ENCODE measurements at regions not wholly inside any gene's neighbourhood (a gene's known extent, or its start where the extent isn't known, plus 50 kb on each side); places are given as distances from the start of the nearest gene placed in this dataset.

DNA sequence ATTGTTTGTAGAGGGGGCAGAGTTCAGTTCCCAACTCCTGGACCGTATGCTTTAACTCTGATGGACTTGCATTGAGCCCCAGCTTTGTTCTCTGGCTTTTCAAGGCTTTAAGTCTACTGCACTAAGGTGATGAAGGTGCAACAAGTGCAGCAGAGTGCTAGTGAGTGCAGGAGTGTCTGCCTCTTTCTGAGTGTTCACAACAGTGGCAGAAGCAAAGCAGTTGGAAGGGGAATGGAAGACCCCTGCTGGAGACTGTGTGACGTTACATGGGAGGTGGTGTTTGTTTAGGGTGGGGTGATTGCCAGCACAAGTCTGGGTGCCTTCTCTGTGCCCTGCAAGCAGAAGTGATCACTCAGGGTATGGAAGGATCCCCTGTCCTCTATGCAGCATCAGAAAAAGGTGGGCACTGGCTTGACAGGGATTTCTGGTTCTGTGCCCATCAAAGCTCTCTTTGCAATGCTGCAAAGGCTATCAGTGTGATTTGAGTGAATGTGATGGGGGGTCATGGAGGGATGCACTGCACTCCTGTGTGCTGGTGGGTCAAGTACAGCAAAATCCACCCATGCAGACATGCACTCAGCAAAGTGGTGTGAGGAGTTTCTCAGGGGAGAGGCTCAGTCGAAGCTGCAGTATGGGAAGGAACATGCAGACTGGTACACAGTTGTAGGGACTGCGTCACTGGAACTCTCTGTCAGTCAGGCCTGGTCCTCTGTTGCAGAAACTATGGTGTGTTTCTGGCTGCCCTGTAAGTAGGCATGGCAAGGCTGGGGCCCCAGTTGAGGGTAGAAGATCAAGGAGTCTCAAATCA is 70.9 kb upstream of the UGT2B7 start (continued):
- TF ChIP-seq CCDC6 (CRISPR knock-in tag; IDR thresholded peaks at IDR 0.05) (no peak), ZBTB38 (CRISPR knock-in tag; IDR thresholded peaks at IDR 0.05) (no peak), ZNF720 (CRISPR knock-in tag; IDR thresholded peaks at IDR 0.05) (no peak), BRCA1 (CRISPR knock-in tag; IDR thresholded peaks at IDR 0.05) (no peak), ZNF451 (CRISPR knock-in tag; IDR thresholded peaks at IDR 0.05) (no peak), ZNF160 (CRISPR knock-in tag; IDR thresholded peaks at IDR 0.05) (no peak), FOXC1 (CRISPR knock-in tag; IDR thresholded peaks at IDR 0.05; ENCODE audit: borderline replicate concordance) (peak; percentile 51; the same call in 1 of the 2 replicates), STAG1 (CRISPR knock-in tag; IDR thresholded peaks at IDR 0.05) (peak; percentile 84), FOXK1 (CRISPR knock-in tag; IDR thresholded peaks at IDR 0.05; ENCODE audit: borderline replicate concordance, low read depth) (no peak), ZMYM2 (CRISPR knock-in tag; IDR thresholded peaks at IDR 0.05) (peak; percentile 79; the same call in 1 of the 2 replicates), RARA (CRISPR knock-in tag; IDR thresholded peaks at IDR 0.05) (peak; percentile 35), ZBTB7B (CRISPR knock-in tag; IDR thresholded peaks at IDR 0.05) (no peak; the same call in 1 of the 2 replicates), TARDBP (CRISPR knock-in tag; IDR thresholded peaks at IDR 0.05) (0 out of 2 replicates have a peak, but pooled peaks have one; percentile 27), ZNF24 (IDR thresholded peaks at IDR 0.05) (no peak), YEATS2 (CRISPR knock-in tag; IDR thresholded peaks at IDR 0.05; ENCODE audit: borderline replicate concordance) (no peak), ZNF776 (CRISPR knock-in tag; IDR thresholded peaks at IDR 0.05) (no peak), ATF1 (CRISPR knock-in tag; IDR thresholded peaks at IDR 0.05) (no peak), ZNF724P (CRISPR knock-in tag; IDR thresholded peaks at IDR 0.05; ENCODE audit: borderline replicate concordance) (no peak), MED8 (CRISPR knock-in tag; IDR thresholded peaks at IDR 0.05; ENCODE audit: insufficient replicate concordance) (no peak), PCBP2 (optimal IDR thresholded peaks at IDR 0.05; ENCODE audit: low read depth, low read length, poor library complexity, severe bottlenecking) (no peak), TSC22D2 (CRISPR knock-in tag; IDR thresholded peaks at IDR 0.05; ENCODE audit: borderline replicate concordance) (no peak), ZNF605 (CRISPR knock-in tag; IDR thresholded peaks at IDR 0.05) (peak; percentile 50; the same call in 1 of the 2 replicates), GABPB1 (CRISPR knock-in tag; IDR thresholded peaks at IDR 0.05) (no peak), IKZF4 (CRISPR knock-in tag; IDR thresholded peaks at IDR 0.05; ENCODE audit: borderline replicate concordance, low read depth, not compliant biosample characterization) (peak; percentile 41)
- TF ChIP-seq, protein P1, sequence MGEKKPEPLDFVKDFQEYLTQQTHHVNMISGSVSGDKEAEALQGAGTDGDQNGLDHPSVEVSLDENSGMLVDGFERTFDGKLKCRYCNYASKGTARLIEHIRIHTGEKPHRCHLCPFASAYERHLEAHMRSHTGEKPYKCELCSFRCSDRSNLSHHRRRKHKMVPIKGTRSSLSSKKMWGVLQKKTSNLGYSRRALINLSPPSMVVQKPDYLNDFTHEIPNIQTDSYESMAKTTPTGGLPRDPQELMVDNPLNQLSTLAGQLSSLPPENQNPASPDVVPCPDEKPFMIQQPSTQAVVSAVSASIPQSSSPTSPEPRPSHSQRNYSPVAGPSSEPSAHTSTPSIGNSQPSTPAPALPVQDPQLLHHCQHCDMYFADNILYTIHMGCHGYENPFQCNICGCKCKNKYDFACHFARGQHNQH (CRISPR knock-in tag; IDR thresholded peaks at IDR 0.05): peak; percentile 20; the same call in 1 of the 2 replicates
- TF ChIP-seq, protein P2, sequence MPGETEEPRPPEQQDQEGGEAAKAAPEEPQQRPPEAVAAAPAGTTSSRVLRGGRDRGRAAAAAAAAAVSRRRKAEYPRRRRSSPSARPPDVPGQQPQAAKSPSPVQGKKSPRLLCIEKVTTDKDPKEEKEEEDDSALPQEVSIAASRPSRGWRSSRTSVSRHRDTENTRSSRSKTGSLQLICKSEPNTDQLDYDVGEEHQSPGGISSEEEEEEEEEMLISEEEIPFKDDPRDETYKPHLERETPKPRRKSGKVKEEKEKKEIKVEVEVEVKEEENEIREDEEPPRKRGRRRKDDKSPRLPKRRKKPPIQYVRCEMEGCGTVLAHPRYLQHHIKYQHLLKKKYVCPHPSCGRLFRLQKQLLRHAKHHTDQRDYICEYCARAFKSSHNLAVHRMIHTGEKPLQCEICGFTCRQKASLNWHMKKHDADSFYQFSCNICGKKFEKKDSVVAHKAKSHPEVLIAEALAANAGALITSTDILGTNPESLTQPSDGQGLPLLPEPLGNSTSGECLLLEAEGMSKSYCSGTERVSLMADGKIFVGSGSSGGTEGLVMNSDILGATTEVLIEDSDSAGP (CRISPR knock-in tag; IDR thresholded peaks at IDR 0.05; ENCODE audit: borderline replicate concordance): peak; percentile 66
- TF ChIP-seq, protein P3, sequence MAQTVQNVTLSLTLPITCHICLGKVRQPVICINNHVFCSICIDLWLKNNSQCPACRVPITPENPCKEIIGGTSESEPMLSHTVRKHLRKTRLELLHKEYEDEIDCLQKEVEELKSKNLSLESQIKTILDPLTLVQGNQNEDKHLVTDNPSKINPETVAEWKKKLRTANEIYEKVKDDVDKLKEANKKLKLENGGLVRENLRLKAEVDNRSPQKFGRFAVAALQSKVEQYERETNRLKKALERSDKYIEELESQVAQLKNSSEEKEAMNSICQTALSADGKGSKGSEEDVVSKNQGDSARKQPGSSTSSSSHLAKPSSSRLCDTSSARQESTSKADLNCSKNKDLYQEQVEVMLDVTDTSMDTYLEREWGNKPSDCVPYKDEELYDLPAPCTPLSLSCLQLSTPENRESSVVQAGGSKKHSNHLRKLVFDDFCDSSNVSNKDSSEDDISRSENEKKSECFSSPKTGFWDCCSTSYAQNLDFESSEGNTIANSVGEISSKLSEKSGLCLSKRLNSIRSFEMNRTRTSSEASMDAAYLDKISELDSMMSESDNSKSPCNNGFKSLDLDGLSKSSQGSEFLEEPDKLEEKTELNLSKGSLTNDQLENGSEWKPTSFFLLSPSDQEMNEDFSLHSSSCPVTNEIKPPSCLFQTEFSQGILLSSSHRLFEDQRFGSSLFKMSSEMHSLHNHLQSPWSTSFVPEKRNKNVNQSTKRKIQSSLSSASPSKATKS (CRISPR knock-in tag; IDR thresholded peaks at IDR 0.05): no peak

Data from HepG2 (cell line).